ENCODE measurements at regions not wholly inside any gene's neighbourhood (a gene's known extent, or its start where the extent isn't known, plus 50 kb on each side); places are given as distances from the start of the nearest gene placed in this dataset.

- no peaks in the 10 kb centered on the region for H3K9me3 Mint-ChIP-seq (ENCODE audit: unreplicated experiment)
- H3K4me1 Mint-ChIP-seq (ENCODE audit: insufficient read depth, unreplicated experiment): no peaks in the 10 kb centered on the region
- no peak overlapping the region for H3K4me3 Mint-ChIP-seq (ENCODE audit: unreplicated experiment)
- no peak for DNase-seq (ENCODE audit: unreplicated experiment)
- no peaks in the 10 kb centered on the region for H3K36me3 Mint-ChIP-seq (ENCODE audit: insufficient read depth, unreplicated experiment)
- ChIA-PET POLR2A (no interaction called here), CTCF (interaction anchor here (0.6 kb wide), 1 partner anchor 334 kb away, joined by 3 read pairs; no protein-coding TSS in a partner anchor)
- no peak overlapping the region for H3K27ac Mint-ChIP-seq (ENCODE audit: low read depth, unreplicated experiment)
- BruUV-seq (replicated peaks): no TSS peak
- no peaks in the 10 kb centered on the region for H3K27me3 Mint-ChIP-seq (ENCODE audit: insufficient read depth, unreplicated experiment)
- intact Hi-C loops (cut with micrococcal nuclease): no loop called here
- TF ChIP-seq CTCF (IDR thresholded peaks at IDR 0.05; ENCODE audit: unreplicated experiment): no peak
These were observed 77.0 kb downstream of the PTPRS start for GRCh38 chr19:5263615-5264014.

GRCh38 chr19:5262721-5263120, 77.9 kb downstream of the PTPRS start:
- H3K27ac Mint-ChIP-seq (ENCODE audit: low read depth, unreplicated experiment): no peak overlapping the region
- CTCF ChIA-PET: no interaction called here
- no TSS peak for BruUV-seq (replicated peaks)

GRCh38 chr19:5261156-5261890, 79.3 kb downstream of the PTPRS start:
- Mint-ChIP-seq H3K9me3 (ENCODE audit: unreplicated experiment) (no peaks in the 10 kb centered on the region), H3K4me3 (ENCODE audit: unreplicated experiment) (no peak overlapping the region), H3K27ac (ENCODE audit: low read depth, unreplicated experiment) (no peak overlapping the region), H3K4me1 (ENCODE audit: insufficient read depth, unreplicated experiment) (no peaks in the 10 kb centered on the region), H3K27me3 (ENCODE audit: insufficient read depth, unreplicated experiment) (no peaks in the 10 kb centered on the region), H3K36me3 (ENCODE audit: insufficient read depth, unreplicated experiment) (peaks cover 2% of the 10 kb centered on the region)
- ChIA-PET CTCF (no interaction called here), POLR2A (no interaction called here)
- no peak for TF ChIP-seq CTCF (IDR thresholded peaks at IDR 0.05; ENCODE audit: unreplicated experiment)
- no TSS peak for BruUV-seq (replicated peaks)
- intact Hi-C loops (cut with micrococcal nuclease): no loop called here
- DNase-seq (ENCODE audit: unreplicated experiment): no peak

More at GRCh38 chr19:5262721-5263120, 77.9 kb downstream of the PTPRS start:
- POLR2A ChIA-PET: no interaction called here
- no peak for DNase-seq (ENCODE audit: unreplicated experiment)
- Mint-ChIP-seq H3K9me3 (ENCODE audit: unreplicated experiment) (no peaks in the 10 kb centered on the region), H3K27me3 (ENCODE audit: insufficient read depth, unreplicated experiment) (no peaks in the 10 kb centered on the region), H3K4me1 (ENCODE audit: insufficient read depth, unreplicated experiment) (no peaks in the 10 kb centered on the region), H3K36me3 (ENCODE audit: insufficient read depth, unreplicated experiment) (no peaks in the 10 kb centered on the region), H3K4me3 (ENCODE audit: unreplicated experiment) (no peak overlapping the region)
- intact Hi-C loops (cut with micrococcal nuclease): no loop called here
- TF ChIP-seq CTCF (IDR thresholded peaks at IDR 0.05; ENCODE audit: unreplicated experiment): no peak

GRCh38 chr19:5260381-5260967, 80.1 kb downstream of the PTPRS start:
- intact Hi-C loops (cut with micrococcal nuclease): no loop called here
- H3K27ac Mint-ChIP-seq (ENCODE audit: low read depth, unreplicated experiment): no peak overlapping the region
- POLR2A ChIA-PET: no interaction called here

More at GRCh38 chr19:5260381-5260967, 80.1 kb downstream of the PTPRS start:
- Mint-ChIP-seq H3K4me3 (ENCODE audit: unreplicated experiment) (no peak overlapping the region), H3K4me1 (ENCODE audit: insufficient read depth, unreplicated experiment) (no peaks in the 10 kb centered on the region), H3K36me3 (ENCODE audit: insufficient read depth, unreplicated experiment) (peaks cover 5% of the 10 kb centered on the region), H3K27me3 (ENCODE audit: insufficient read depth, unreplicated experiment) (no peaks in the 10 kb centered on the region), H3K9me3 (ENCODE audit: unreplicated experiment) (peaks cover 7% of the 10 kb centered on the region)
- DNase-seq (ENCODE audit: unreplicated experiment): no peak
- CTCF ChIA-PET: no interaction called here
- TF ChIP-seq CTCF (IDR thresholded peaks at IDR 0.05; ENCODE audit: unreplicated experiment): no peak
- BruUV-seq (replicated peaks): no TSS peak
